GM18505 (cell line): ENCODE measurements at regions not wholly inside any gene's neighbourhood (a gene's known extent, or its start where the extent isn't known, plus 50 kb on each side); places are given as distances from the start of the nearest gene placed in this dataset.

ENCODE experiments used
- ATAC-seq: cut with Tn5 transposase; IDR thresholded peaks from one replicate; pipeline ENCODE4 v1.9.1; 2021; ENCODE audit not compliant: unreplicated experiment
- POLR2A ChIP-seq: IDR thresholded peaks from 4 replicates; pipeline ENCODE4 v1.6.1; 2011; ENCODE audit warnings: borderline replicate concordance; ENCODE audit not compliant: insufficient read depth, insufficient read length; ENCODE audit errors: extremely low read depth

- TF ChIP-seq POLR2A = no peak
- ATAC-seq = no peak
Measured at GRCh38 chr5:158033076-158033475, 174.1 kb upstream of the CLINT1 start.

DNA sequence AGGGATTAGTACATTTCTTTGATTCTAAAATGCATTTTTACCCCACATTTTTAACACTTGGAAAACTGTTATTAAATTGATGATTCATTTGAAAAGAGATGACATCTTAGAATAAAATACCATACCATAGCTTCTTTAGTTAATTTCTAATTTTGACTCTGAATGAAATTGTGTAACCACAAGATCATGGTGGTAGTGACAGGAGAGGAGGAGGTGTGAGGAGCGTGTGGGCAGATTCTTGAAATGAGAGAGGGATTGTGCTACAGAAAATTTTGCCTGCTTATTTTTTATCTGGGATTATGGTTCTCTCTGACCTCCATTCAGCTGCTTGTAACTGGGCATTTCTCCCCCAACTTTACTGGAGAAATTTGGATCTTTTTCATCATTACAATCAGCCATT, 173.3 kb upstream of the CLINT1 start:
- TF ChIP-seq POLR2A = no peak
- no peak for ATAC-seq

DNA sequence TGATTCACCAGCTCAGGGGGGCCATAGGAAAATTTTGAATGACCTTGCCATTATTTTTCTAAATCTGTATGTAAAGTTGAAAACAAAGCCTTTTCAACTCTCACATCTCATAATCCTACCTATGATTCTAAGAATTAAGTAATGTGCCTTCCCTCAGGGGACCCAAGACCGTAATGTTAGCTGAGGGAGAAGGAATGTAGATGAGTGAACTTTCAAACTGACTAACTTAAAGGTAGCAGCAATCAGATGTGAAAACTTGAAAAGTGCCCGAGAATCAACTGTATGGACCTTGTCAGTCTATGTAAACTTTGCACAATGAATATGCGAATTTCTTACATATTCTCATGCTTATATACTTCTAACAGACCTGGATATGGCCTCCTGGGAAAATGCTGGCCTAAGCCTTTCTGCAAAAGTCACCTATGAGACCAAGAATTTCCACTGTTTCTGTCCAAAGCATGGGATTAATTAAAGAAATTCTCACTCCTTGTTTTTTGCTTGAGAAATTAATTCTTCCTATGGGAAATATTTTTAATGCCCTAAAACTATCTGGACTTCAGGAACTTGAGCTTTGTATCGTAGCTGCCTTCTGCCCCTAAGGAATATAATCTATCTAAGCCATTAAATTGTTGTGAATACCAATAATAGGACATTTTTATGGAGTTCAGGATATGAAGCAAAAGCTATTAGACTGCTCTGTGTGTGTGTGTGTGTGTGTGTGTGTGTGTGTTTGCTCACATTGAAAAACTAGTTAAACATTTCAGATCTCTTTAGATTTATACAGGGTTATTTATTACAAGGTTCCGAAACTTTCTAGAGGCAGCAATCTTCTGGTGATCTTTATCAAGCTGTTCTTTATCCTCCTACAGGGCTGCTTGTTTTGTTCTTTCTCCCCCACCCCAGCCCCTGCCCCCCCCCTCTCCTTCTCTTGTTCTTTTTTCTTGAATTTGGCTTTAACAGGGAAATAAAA, 169.1 kb upstream of the CLINT1 start:
- no peak for TF ChIP-seq POLR2A
- ATAC-seq = no peak

GRCh38 chr5:158026304-158027031, 167.5 kb upstream of the CLINT1 start:
- no peak for TF ChIP-seq POLR2A
- no peak for ATAC-seq

- no peak for ATAC-seq
- TF ChIP-seq POLR2A = no peak
Measured at GRCh38 chr5:158023266-158023665, 164.3 kb upstream of the CLINT1 start.

DNA sequence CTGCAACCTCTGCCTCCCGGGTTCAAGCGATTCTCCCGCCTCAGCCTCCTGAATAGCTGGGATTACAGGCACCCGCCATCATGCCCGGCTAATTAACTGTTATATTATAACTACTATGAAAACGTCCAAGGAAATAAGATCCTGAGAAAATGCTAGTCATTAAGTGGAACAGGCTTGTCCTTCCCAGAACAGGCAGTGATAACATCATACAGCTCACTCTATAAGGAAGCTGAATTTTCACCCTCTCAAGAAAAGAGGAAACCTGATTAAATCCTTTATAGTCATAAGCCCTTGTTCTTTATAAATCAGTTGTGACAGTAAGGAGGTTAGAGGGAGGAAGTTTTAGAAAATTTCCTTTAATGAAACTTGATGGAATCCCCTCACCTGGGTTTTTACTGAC, 163.9 kb upstream of the CLINT1 start:
- no peak for ATAC-seq
- TF ChIP-seq POLR2A = no peak

DNA sequence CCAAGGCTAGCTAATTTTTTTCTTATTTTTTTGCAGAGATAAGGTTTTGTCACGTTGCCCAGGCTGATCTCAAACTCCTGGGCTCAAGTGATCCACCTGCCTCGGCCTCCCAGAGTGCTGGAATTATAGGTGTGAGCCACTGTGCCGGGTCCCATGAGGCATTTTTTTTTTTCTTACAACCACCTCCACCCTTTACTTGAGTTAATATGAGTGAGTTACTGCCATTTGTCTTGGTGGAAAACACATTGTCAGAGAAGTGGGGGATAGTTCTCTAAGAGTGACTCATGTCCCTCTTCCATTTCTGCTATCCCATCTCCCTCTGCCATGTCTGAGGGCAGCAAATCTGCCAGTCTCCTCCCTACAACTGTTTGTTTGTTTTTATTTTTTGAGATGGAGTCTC, 163.4 kb upstream of the CLINT1 start:
- ATAC-seq = no peak
- no peak for TF ChIP-seq POLR2A

- ATAC-seq = no peak
- no peak for TF ChIP-seq POLR2A
Measured at GRCh38 chr5:158020555-158021418, 161.8 kb upstream of the CLINT1 start.

DNA sequence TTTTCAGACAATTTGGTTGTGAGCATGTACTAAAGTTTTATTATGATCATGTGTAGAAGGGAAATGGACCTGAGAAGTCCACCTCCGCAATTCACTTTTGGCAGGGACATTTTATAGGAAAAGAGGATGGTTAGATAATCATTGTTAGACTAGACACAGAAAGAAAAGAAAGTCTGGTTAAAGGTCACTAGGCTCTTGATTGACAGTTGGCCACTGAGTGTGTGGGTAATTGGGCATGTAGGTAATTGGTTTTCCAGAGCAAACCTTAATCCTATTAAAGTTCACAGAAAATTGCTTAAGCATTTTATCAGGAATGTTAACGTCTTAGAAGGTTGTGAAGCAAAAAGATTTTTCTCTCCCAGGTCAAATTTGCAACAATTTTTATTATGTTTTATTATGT, 158.5 kb upstream of the CLINT1 start:
- no peak for TF ChIP-seq POLR2A
- no peak for ATAC-seq

DNA sequence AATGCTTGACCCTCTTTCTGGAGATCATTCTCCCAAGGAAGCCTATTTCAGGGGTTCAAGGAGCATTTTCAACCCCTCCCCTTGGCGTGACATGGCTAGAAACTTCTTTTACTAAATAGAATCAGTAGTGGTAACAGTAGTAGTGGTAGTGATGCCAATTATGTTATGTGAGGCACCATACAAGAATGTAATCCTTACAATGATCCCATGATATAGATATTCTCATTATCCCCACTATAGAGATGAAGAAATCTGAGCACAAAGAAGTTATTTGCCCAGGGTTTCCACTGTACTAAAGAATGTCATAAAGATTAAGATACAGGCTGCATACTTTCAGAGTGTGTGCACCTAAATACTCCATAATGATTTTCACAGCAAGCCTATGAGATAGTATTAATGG, 155.4 kb upstream of the CLINT1 start:
- no peak for ATAC-seq
- no peak for TF ChIP-seq POLR2A

DNA sequence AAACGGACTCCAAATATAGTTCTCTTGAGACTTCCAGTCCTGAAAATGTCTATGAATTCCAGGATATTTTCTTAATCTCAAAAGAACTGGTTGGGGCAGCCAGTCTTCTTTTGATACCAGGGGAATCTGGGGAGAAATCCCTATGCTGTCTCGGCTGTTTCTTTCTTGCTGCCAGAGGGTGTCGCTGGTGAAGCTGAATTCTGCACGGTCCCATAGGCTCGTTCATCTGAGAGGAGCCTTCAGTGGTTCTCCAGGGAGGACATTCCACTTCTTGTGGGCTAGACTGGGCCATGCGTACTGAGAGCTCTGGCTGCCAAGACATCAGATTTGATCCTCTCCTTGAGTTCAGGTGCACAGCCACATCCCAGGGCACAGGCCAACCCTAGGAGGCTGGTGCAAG, 155.0 kb upstream of the CLINT1 start:
- ATAC-seq = no peak
- no peak for TF ChIP-seq POLR2A

DNA sequence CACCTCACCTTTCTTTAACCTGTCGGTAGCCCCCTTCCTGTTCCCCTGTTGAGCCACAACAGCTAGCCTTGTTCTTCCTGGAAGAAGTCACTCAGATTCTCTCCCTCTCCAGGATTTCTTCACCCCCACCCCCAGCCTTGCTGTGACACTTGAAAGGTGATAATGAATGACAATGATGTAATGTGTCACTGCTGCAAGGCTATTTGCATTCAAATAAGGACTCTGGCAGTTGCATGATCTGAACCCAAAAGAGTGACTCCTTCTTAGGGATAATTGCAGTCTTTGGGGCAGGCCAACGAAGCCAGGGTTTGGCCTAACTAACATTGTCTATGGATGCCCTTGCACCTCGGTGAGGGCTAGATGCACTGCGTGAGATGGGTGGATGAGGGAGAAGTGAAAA, 154.4 kb upstream of the CLINT1 start:
- no peak for TF ChIP-seq POLR2A
- ATAC-seq = no peak

DNA sequence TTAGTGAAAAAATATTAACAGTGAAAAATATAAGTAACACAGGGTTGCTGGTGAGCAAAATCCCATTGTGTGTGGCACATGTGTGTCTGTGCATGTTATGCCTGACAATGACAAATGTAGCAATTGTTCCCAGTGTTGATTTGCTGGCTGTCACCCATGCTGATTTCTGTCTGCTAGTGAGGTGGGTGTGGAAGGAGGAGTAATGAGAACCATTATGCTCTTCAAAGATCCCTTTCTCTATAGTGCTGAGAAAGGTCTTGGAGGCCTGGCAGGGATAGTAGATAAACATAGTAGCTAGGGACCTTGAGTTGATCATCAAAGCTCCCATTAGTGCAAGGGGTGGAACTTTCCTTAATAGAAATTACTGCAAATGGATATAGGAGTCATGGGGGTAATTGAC, 152.5 kb upstream of the CLINT1 start:
- ATAC-seq = no peak
- no peak for TF ChIP-seq POLR2A
